ENCODE measurements at regions not wholly inside any gene's neighbourhood (a gene's known extent, or its start where the extent isn't known, plus 50 kb on each side); places are given as distances from the start of the nearest gene placed in this dataset.

DNA sequence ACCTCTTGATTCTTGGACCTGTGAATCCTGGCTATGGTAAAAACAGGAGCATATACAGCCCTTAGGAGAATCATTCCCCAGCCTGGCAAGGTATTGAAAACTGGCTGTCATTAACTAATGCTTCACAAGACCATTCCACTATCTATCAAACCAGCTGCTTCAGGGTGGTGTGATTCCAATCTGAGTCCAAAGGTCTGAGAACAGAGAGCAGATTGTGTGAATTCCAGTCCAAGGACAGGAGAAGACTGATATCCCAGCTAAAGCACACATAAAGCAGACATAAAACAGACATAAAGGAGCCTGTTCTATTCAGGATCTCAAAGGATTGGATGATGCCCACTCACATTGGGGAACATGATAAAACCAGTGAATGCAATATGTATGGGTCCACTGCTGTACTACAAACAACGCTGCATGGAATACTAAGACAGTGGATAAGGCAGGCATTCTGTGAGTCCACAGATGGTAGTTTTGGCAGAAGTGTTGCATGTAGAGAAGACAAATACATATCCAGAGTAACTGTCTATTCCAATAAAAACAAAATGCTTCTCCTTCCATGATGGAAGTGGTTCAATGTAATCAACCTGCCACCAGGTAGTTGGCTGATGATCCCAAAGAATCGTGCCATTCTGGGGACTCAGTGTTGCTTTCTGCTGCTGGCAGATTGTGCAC, 363.9 kb downstream of the KCNJ3 start:
- Histone ChIP-seq H3K4me1 (no peaks in the 10 kb centered on the region), H3K9me3 (no peaks in the 10 kb centered on the region), H3K27me3 (no peaks in the 10 kb centered on the region), H3K36me3 (no peaks in the 10 kb centered on the region), H3K27ac (no peak overlapping the region), H3K4me3 (no peak overlapping the region)
- intact Hi-C loops (cut with DNase I; ENCODE audit: low total_unique reads) (no loop called here), in situ Hi-C loops (cut with MboI; ENCODE audit: low sequenced_read_pairs in 4 of 4) (no loop called here)
- TF ChIP-seq POLR2A (IDR thresholded peaks at IDR 0.05) = no peak
- TF ChIP-seq, protein P1, sequence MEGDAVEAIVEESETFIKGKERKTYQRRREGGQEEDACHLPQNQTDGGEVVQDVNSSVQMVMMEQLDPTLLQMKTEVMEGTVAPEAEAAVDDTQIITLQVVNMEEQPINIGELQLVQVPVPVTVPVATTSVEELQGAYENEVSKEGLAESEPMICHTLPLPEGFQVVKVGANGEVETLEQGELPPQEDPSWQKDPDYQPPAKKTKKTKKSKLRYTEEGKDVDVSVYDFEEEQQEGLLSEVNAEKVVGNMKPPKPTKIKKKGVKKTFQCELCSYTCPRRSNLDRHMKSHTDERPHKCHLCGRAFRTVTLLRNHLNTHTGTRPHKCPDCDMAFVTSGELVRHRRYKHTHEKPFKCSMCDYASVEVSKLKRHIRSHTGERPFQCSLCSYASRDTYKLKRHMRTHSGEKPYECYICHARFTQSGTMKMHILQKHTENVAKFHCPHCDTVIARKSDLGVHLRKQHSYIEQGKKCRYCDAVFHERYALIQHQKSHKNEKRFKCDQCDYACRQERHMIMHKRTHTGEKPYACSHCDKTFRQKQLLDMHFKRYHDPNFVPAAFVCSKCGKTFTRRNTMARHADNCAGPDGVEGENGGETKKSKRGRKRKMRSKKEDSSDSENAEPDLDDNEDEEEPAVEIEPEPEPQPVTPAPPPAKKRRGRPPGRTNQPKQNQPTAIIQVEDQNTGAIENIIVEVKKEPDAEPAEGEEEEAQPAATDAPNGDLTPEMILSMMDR (IDR thresholded peaks at IDR 0.05 in 4 of 5, conservative IDR thresholded peaks at IDR 0.05 in 1 of 5) = no peak
- ATAC-seq (no peak), DNase-seq (no peak)

DNA sequence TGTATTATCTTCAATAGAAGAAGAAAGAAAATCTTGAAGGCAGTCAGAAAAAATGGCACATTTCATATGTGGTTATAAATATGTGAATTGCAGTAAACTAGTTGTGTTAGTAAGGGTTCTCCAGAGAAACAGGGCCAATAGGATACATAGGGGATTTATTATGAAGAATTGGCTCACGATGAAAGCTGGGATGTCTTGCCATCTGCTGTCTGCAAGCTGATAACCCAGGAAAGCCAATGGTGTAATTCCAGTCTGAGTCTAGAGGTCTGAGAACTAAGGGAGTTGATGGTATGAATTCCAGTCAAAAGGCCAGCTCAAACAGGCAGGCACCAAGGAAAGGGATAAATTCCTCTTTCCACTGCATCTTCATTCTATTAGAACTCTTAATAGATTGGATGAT, 362.4 kb downstream of the KCNJ3 start:
- H3K27ac ChIP-seq = no peak overlapping the region
- H3K27me3 ChIP-seq = no peaks in the 10 kb centered on the region
- ATAC-seq (no peak), DNase-seq (no peak)
- H3K4me3 ChIP-seq = no peak overlapping the region
- no peaks in the 10 kb centered on the region for H3K4me1 ChIP-seq
- H3K9me3 ChIP-seq = no peaks in the 10 kb centered on the region
- intact Hi-C loops (cut with DNase I; ENCODE audit: low total_unique reads) = no loop called here
- in situ Hi-C loops (cut with MboI; ENCODE audit: low sequenced_read_pairs in 4 of 4) = no loop called here
- no peak for TF ChIP-seq POLR2A (IDR thresholded peaks at IDR 0.05)
- TF ChIP-seq, protein P1 (IDR thresholded peaks at IDR 0.05 in 4 of 5, conservative IDR thresholded peaks at IDR 0.05 in 1 of 5) = no peak
- no peaks in the 10 kb centered on the region for H3K36me3 ChIP-seq

- no peaks in the 10 kb centered on the region for H3K27me3 ChIP-seq
- DNase-seq (no peak), ATAC-seq (no peak)
- no peaks in the 10 kb centered on the region for H3K4me1 ChIP-seq
- TF ChIP-seq, protein P1 (IDR thresholded peaks at IDR 0.05 in 4 of 5, conservative IDR thresholded peaks at IDR 0.05 in 1 of 5) = no peak
- TF ChIP-seq POLR2A (IDR thresholded peaks at IDR 0.05) = no peak
- H3K36me3 ChIP-seq = no peaks in the 10 kb centered on the region
- no peak overlapping the region for H3K27ac ChIP-seq
- in situ Hi-C loops (cut with MboI; ENCODE audit: low sequenced_read_pairs in 4 of 4) = no loop called here
- H3K9me3 ChIP-seq = no peaks in the 10 kb centered on the region
- intact Hi-C loops (cut with DNase I; ENCODE audit: low total_unique reads) = no loop called here
- H3K4me3 ChIP-seq = no peak overlapping the region
Measured at GRCh38 chr2:155054712-155055111, 356.2 kb downstream of the KCNJ3 start.

DNA sequence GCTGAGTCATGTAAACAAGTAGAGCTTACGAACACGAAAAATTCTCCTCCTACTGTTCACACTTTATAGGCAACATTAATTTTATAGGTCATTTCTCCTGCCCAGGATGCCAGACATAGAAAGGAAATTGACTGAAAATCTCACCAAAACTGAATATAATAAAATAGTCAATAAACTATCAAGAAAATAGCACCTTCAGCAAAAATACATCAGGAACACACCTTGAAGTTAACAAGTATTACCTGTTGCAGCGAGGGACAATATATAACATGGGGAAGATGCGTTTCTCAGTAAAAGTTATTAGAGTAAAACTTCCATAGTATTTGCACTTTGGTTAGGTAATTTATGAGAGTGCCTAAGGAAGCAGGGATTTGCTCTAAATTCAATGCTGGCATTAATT, 344.6 kb downstream of the KCNJ3 start:
- H3K27me3 ChIP-seq = no peaks in the 10 kb centered on the region

More for the DNA sequence above, 344.6 kb downstream of the KCNJ3 start:
- ATAC-seq (no peak), DNase-seq (no peak)
- in situ Hi-C loops (cut with MboI; ENCODE audit: low sequenced_read_pairs in 4 of 4) (no loop called here), intact Hi-C loops (cut with DNase I; ENCODE audit: low total_unique reads) (no loop called here)
- Histone ChIP-seq H3K4me3 (no peak overlapping the region), H3K36me3 (no peaks in the 10 kb centered on the region), H3K27ac (no peak overlapping the region), H3K4me1 (no peaks in the 10 kb centered on the region), H3K9me3 (no peaks in the 10 kb centered on the region)
- no peak for TF ChIP-seq POLR2A (IDR thresholded peaks at IDR 0.05)
- TF ChIP-seq, protein P1 (IDR thresholded peaks at IDR 0.05 in 4 of 5, conservative IDR thresholded peaks at IDR 0.05 in 1 of 5) = no peak
